NCI-H1048 (cell line): ENCODE measurements at regions not wholly inside any gene's neighbourhood (a gene's known extent, or its start where the extent isn't known, plus 50 kb on each side); places are given as distances from the start of the nearest gene placed in this dataset.
"Not testable (repeated sequence)": the region's sequence is repeated elsewhere in the genome, so short reads cannot be mapped to it uniquely, and the experiment has no call there.

Experiments
- DNase-seq: peaks from one replicate; lab custom pipeline; 2025; lab: John Stamatoyannopoulos, UW

DNA sequence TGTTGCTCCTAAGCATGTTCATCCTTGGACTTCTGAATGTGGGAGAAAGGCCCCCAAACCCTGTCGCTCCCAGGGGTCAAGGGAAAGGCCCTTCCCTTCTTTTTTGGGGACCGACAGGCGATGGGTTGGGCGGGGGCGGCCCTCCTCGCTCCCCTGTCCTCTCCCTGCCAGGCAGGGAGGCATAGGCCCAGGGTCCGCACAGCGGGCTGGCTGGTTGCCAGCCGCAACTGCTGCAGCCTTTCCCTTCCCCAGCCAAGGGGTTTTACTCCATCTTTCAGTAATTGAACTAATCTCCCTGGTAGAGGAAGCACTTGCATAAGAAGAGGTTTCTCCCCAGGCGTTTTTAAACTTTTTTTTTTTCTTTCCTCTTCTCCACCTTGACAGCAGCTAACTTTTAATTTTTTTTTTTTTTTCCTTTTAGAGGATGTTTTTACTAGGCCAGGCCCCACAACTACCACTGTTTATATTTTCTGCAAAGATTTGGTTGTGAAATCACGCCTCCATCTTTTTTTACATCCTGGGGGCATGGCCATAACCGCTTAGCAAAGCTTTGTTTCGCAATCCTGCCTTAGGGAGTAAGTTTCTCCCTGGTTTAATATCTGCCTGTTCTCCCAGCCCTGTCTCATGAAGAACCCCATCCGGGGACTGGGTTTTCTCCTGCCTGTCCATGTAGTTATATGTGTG lies 216.9 kb upstream of the ZNF608 start:
- no peak for DNase-seq

DNA sequence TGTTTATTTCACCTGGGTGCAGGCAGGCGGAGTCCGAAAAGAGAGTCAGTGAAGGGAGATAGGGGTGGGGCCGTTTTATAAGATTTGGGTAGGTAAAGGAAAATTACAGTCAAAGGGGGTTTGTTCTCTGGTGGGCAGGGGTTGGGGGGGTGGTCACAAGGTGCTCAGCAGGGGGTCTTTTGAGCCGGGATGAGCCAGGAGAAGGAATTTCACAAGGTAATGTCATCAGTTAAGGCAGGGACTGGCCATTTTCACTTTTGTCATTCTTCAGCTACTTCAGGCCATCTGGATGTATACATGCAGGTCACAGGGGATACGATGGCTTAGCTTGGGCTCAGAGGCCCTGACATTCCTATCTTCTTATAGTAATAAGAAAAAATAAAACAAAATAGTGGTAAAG lies 220.3 kb upstream of the ZNF608 start:
- not testable (repeated sequence) for DNase-seq

DNA sequence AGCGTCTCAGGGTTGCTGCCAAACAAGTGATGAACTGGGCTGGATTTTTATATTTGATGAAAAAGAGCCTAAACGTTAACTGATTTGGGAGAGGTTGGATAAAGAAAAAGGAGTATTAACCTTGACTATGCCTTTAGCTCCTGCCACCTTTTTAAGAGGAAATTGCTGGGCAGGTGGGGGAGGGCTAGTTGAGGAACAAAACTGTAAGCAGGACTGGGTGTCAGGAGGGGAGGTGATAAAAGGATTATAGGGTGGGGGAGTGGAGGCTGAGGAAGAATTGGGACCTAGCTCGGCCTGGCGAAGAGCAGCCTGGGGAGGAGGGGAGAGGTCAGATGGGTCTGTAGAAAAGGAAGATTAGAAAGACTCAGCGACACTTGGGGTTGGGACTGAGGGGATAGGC lies 223.9 kb upstream of the ZNF608 start:
- DNase-seq: not testable (repeated sequence)

DNA sequence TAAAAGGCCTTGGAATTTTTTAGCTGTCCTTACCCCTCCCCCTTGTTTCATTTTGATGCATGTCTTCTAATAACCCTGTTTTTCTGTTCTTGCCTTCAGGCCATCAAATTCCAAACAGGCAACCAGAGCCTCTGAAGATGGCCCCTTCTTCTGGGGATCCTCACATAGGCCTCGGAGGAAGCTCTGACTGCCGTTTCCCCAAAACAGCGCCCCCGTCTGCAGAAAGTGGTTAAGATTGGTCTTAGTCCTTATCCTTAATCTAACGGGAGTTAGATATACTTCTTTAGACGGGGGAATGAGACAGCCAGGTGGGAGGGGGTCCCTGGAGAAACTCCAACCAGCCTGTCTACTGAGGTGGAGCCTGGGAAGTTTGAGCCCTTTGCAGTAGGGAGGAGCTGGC lies 226.3 kb upstream of the ZNF608 start:
- DNase-seq: no peak

DNA sequence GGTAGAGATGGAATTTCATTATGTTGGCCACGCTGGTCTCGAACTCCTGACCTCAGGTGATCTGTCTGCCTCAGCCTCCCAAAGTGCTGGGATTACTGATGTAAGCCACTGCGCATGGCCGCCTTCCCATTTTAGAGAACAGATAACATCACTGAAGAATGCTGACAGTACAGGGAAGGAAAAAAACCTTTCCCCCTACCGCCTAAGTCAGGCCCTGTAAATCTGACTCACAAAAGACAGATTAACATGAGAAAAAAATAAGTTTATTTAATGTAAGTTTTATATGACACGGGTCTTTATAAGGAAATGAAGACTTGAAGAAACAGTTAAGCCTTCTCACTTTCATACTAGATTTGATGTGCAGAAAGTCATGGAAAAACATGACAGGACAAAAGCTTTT lies 227.2 kb upstream of the ZNF608 start:
- no peak for DNase-seq

DNA sequence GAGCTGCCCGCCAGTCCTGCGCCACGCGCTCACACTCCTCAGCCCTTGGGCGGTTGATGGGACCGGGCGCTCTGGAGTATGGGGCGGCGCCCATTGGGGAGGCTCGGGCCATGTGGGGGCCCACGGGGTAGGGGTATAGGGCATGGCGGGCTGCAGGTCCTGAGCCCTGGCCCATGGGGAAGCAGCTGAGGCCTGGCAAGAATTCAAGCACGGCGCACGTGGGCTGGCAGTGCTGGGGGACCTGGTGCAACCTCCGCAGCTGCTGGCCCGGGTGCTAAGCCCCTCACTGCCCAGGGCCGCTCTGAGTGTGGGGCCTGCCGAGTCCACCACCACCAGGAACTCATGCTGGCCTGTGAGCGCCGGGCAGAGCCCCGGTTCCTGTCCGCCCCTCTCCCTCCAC lies 229.6 kb upstream of the ZNF608 start:
- DNase-seq: no peak

DNA sequence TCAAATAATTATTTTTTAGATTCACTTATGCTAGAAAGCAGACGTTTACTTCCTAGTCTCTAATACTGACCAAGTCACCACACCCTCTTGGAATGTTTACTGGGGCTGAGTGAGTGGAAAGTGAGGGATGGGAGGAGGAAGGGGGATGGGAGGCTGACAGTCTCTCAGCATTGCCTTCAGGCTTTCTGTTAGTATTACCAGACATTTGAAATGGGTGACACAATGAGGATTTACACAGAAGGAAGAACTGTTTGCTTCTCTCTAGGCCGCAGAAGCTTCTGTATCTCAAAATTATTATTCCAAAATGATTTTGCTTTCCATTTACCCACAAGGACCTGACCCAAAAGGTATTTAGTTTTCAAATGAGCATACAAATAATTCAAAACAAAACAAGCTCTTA lies 232.8 kb upstream of the ZNF608 start:
- DNase-seq: no peak

DNA sequence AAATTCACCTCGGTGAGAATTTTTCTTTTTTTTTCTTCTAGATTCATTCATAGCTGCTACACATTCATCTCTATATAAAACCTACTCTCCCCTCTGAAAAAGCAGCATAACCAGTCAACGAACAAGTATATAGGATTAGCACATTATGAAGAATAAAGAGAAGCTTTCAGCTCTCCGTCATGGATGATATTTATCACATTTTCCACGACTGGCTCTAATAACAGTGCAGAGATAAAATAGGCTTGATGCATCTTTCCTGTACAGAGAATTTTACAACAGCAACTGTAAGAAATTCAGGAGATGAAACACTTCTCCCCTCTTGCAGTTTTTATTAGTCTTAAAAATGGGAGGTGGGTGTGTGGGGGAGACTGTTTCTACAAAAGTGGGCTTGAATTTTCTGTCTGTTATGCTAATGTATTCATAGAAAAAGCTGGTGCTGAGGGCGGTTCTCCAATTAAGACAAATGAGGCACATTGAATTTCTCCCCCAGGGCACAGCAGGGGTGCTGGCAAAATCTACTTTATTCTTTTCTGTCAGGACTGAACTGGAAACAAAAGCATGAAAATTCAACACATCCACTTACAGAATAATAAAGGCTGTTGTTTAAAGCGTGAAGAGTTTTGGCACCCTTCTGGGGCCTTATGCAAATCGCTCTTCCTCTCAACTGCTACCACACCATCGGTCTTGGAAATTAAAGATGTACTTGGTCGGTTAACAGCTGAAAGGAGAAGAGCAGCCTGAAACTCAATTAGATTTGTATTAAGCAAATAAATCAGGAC lies 233.9 kb upstream of the ZNF608 start:
- DNase-seq: peak; percentile 77

DNA sequence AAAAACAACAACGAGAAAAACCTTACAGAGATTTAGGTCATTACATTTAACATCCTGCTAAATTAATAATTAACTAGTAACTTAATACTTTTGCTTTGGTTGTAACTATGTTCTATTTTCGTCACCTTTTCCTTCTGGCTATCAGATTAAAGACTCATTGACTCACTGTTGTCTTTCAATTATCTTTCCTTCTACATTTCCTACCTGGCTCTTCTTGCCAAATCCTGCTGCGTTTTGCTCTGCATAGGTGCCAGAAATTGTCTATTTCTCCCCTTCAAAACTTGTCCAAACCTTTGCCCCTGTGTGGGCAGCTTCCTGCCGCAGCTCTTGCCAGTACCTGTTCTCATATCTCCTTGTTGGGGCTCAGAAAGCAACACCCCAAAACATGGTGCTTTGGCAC lies 235.5 kb upstream of the ZNF608 start:
- no peak for DNase-seq

DNA sequence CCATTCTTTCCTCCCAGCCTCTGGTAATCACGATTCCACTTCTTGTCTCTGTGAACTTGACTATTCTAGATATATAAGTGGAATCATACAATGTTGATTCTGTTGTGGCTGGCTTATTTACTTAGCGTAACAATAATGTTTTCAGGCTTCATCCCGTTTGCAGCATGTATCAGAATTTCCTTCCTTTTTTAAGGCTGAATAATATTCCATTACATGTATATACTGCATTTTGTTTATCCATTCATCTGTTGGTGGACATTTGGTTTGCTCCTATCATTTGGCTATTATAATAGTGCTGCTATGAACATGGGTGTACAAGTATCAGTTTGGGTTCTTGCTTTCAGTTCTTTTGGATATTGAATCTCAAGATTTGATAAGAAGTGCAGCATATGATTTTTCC lies 239.7 kb upstream of the ZNF608 start:
- no peak for DNase-seq

DNA sequence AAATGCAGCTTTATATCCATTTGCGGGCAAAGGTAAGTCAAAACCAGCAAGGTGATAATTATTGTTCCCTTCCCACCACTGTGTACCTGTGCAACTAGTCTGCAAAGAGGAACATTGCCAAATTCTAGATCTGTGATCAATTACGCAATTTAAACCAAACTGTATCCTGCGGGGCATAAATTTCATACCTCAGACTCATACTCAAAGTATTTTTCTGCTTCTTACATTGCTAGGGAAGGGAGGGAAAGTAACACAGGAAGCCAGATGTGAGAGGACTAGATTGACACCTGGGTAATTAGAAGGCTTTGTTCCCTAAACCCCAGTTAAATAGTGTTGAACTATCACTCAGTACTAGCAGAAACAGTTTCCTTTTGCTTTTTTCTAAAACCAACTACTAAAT lies 240.2 kb upstream of the ZNF608 start:
- no peak for DNase-seq

DNA sequence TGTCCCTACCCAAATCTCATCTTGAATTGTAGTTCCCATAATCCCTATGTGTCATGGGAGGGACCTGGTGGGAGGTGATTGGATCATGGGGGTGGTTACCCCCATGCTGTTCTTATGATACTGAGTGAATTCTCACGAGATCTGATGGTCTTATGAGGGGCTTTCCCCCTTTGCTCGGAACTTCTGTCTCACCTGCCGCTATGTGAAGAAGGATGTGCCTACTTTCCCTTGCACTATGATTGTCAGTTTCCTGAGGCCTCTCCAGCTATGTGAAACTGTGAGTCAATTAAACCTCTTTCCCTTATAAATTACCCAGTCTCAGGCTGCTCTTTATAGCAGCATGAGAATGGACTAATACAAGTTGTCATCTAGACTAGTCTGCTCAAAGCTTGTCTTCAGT lies 241.3 kb upstream of the ZNF608 start:
- not testable (repeated sequence) for DNase-seq

DNA sequence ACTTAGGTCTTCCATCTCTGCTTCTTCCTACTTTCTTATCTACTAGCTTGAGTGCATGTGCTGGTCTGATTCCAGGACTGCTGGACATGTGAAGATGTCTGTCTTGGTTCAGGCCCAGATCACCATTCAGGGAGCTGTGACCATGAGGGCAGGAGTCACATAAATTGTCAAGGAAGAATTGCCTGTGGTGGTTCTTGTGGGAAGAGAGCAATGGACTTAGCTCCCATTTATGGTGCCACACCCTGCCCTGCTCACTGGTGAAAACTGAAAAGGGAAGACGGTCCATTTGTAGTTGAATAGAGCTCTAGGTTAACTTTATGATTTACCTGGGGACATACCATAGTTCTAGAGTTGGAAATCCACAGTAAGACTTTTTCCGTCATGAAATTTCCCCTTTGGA lies 244.3 kb upstream of the ZNF608 start:
- no peak for DNase-seq

DNA sequence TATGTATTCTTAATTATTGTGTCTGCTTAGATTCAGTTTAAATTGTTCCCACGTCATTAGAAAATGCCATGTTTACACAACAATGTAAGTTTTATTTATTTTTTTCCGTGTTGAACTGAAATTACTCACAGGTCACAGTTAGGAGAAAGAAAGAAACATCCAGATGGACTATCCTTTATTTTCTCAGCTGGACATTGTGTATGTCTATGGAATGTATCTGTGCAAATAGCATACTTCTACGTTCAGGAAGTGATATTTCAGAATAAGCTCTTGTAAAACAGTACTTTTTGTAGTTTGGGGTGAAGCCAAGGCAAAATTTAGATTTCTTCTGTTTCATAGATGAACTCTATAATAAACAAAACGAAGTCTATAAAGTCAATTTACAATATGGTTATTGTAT lies 249.0 kb upstream of the ZNF608 start:
- no peak for DNase-seq

DNA sequence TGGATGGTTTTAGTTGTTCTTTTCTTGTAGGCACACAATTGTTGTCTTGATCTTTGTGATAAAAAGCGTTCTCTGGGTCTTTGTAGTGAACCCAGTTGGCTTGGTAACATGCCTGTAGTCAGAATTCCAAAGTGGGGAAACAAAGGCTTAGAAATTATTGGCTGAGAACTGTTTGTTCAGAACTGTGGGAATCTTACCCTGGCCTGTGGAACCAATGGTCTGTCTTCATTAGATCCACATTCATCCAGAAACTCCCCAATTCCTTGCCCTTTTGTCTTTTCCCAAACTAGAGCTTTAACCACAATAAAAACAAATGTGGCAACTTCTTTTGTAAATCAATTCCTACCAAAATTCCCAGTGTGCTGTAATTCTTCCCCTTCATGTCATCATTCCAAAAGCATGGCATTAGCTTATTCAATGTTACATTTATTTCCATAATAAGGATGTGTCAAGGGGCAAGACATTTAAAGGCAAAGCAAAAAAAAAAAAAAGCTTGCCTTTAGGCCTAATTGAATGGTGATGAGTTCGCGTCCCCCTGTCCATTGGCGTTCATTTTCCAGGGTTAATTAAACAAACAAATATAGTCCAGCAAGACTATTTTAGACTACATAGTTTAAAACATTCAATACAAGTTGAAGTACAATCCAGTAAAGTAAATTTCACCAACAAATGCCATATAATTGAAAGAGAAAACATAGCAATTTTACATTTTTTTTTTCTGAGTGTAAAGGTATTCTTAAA lies 249.8 kb upstream of the ZNF608 start:
- no peak for DNase-seq

DNA sequence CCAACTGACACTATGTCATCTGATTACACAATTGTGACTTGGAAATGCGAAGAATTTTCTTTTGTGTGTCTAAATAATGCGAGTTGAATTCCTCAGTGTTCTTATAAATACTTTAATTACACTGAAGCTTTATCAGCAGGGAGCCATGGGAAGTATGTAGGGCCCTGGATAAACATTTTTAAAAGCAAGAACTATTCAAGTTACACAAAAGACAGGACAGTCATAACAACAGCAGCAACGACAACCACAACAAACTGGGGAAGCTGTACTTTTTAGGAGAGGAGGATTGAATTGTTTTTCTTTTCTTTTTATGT lies 250.3 kb upstream of the ZNF608 start:
- no peak for DNase-seq

DNA sequence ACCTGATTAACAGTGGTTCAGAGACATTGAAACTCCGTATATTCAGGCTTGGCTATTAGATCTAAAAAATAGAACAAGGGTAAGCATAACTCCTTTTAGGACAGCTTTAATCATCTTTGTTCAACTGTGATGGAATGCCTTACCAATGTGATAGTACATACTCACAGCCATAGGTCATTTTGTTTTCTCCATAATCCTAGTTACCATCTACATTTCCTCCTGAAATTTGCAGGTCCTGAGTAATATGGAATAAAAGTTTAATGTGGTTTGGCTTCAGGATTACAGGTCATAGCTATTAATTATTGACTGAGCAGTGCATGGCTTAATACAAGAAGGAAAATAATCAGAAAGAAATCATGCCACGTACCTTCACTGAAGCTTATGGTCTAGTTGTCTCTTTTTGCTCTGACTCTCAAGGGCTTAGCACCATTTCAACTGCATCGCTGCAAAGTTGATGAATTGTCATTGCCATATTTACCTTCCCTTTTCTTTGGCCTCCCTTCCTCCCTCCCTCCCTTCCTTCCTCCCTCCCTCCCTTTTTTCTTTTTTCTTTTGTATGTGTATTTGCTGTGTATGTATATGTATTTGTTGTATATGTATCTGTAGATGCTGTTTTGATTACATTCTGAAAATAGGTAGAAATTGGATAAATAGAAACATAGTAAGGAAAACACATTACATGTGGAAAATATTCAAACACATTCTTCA lies 250.9 kb upstream of the ZNF608 start:
- DNase-seq: no peak

DNA sequence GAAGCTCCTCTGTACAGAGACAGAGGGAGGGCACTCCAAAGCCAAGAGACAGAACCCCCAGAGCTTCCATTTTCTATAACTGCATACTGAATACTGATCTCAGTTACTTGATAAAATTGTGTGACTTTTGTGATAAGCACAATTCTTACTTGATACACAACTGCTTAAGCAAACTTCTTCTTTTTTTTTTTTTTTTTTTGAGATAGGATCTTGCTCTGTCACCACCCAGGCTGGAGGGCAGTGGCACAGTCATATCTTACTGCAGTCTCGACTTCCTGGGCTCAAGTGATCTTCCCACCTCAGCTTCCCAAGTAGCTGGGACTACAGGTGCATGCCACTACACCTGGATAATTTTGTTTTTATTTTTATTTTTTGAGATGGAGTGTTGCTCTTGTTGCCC lies 252.1 kb upstream of the ZNF608 start:
- DNase-seq: no peak

DNA sequence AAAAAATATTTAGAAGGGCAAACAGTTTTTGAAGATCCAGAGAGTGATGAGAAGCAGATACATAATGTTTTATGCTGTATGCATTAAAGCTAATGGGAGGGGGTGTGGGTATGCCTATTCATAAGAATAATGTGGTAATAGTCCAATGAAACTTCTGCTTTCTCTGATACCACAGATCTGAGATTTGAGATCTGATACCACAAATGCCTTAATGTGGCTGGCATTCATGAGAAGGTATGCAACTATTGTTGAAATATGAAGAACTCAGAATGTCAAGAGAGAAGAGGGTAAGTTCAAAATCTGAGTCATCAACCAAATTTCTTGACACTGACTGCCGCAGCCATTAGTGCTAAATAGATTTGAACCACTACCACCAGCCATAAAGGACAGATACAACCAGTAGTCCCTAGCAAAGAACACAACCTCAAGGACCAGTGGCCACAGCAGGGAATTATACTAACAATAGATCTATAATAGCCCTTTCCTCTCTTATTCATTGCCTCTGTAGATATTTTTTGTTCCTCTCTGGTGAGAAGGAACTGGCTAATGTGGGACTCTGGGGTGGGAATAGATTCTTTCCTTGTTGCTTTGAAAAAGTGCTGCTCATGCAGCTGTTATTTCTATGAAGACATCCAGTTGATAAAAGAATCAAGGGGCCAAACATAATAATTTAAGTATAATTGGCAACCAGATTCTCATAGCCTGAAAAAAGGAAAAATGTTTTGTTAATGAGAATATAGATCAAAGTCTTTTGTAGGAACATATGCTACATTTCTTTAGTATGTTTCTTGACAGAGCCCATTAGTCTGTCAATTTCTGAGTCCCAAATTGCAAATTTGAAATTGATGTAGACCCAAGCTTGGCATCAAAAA lies 256.5 kb upstream of the ZNF608 start:
- no peak for DNase-seq

DNA sequence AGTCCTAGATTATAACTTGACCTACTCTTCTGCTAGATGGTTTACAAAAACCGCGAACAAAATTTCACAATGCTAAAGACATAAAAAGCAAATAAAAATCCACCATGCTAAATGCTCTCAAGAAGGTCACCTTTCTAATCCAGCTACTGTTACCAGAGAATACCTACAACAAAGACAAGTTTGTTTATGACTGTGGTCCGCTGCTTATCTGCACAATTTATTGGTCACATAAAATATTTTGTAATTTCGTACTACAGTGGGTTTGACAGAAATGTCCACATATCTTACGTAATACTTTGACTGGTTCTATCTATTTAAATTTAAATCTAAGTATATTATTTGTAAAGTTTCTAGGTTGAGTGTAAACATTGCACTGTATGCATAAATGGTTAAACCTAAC lies 257.6 kb upstream of the ZNF608 start:
- no peak for DNase-seq

DNA sequence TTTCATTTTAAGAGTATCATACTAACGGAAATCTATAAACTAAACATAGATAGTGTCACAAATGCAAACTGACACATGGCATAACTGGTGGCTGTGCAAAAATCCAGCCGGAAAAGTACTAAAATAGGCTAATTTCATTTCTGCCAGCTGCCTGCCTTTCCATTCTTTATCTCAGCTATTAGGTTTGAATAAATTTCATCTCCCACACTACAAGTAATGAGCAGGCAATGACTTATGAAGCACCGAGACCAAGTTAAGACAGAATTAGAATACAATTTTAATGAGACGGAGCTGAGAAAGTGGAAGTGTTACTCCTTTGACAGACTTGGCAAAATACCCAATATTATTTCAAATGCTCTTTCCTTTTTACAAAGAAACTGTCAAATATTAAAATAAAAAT lies 258.8 kb upstream of the ZNF608 start:
- no peak for DNase-seq
